T-cell (primary cell): ENCODE measurements at regions not wholly inside any gene's neighbourhood (a gene's known extent, or its start where the extent isn't known, plus 50 kb on each side); places are given as distances from the start of the nearest gene placed in this dataset.
"Not testable (repeated sequence)": the region's sequence is repeated elsewhere in the genome, so short reads cannot be mapped to it uniquely, and the experiment has no call there.

Source experiments
- ATAC-seq, 4 experiments: fragments of 200-7000 bp in 3 of 4; fragments of 150-1000 bp in 1 of 4; cut with Tn5 transposase; replicated peaks in 1 of 4; 1 replicate in 3 of 4; 2 replicates in 1 of 4; pipeline ENCODE4 v1.10.0; 2021; ENCODE audit warnings: moderate library complexity in 3 of 4, mild to moderate bottlenecking in 2 of 4, moderate number of reproducible peaks in 1 of 4
- CTCF ChIA-PET, 2 donors: fragments of 300-600 bp; sonication (Branson Sonifier 250); formaldehyde crosslinking; loops; one replicate each; lab custom pipeline; 2022; ENCODE audit warnings: antibody characterized with exemption in 2 of 2; lab: Charles Lee
- POLR2A ChIA-PET, 2 donors: fragments of 300-600 bp; sonication (Branson Sonifier 250); formaldehyde crosslinking; loops; one replicate each; lab custom pipeline; 2022; ENCODE audit warnings: antibody characterized with exemption in 2 of 2; lab: Charles Lee
- DNase-seq, 35 experiments: peaks; one replicate each; pipeline versions ENCODE4 v3.0.0 to v3.0.0-alpha.2; 2013 to 2023
- H3K27ac ChIP-seq: one replicate; pipeline ENCODE4 v1.5.1; 2013; ENCODE audit warnings: low read length
- H3K27me3 ChIP-seq, 2 experiments: replicated peaks in 1 of 2; 1 replicate in 1 of 2; 2 replicates in 1 of 2; pipeline versions ENCODE4 v1.6.1 to v1.7.0; 2013; ENCODE audit warnings: low read length in 1 of 2, mixed read lengths in 1 of 2; ENCODE audit not compliant: control insufficient read depth in 2 of 2, insufficient read depth in 2 of 2; ENCODE audit errors: extremely low read depth in 1 of 2
- H3K36me3 ChIP-seq, 2 donors: 1 replicate in 1 of 2; 2 replicates in 1 of 2; pipeline versions ENCODE4 v1.6.1 to v1.7.0; 2013; ENCODE audit warnings: low read length in 1 of 2; ENCODE audit not compliant: control insufficient read depth in 2 of 2, insufficient read depth in 1 of 2; ENCODE audit errors: extremely low read depth in 1 of 2
- H3K4me1 ChIP-seq, 2 experiments: 1 replicate in 1 of 2; 2 replicates in 1 of 2; pipeline versions ENCODE4 v1.6.1 to v1.7.0; 2013; ENCODE audit warnings: low read length in 2 of 2, mixed read lengths in 1 of 2; ENCODE audit not compliant: insufficient read depth in 2 of 2, control insufficient read depth in 1 of 2; ENCODE audit errors: extremely low read depth in 1 of 2
- H3K4me3 ChIP-seq, 2 donors: 1 replicate in 1 of 2; 2 replicates in 1 of 2; pipeline versions ENCODE4 v1.5.1 to v1.7.0; 2013; ENCODE audit warnings: mild to moderate bottlenecking in 2 of 2, low read length in 1 of 2, moderate library complexity in 1 of 2; ENCODE audit not compliant: control insufficient read depth in 1 of 2; ENCODE audit errors: extremely low read depth in 1 of 2
- H3K9me3 ChIP-seq: 2 replicates; pipeline ENCODE4 v1.7.0; 2013
- H3K27ac Mint-ChIP-seq, 2 donors: one replicate each; pipeline ENCODE4 v1.8.0; 2020 to 2021; ENCODE audit warnings: mild to moderate bottlenecking in 2 of 2, mixed read lengths in 2 of 2
- H3K27me3 Mint-ChIP-seq, 2 donors: one replicate each; pipeline ENCODE4 v1.8.0; 2021 to 2022; ENCODE audit warnings: mixed read lengths in 2 of 2
- H3K36me3 Mint-ChIP-seq: one replicate; pipeline ENCODE4 v1.8.0; 2021; ENCODE audit warnings: mixed read lengths
- H3K4me1 Mint-ChIP-seq, 3 donors: one replicate each; pipeline ENCODE4 v1.8.0; 2020 to 2022; ENCODE audit warnings: mixed read lengths in 3 of 3, mild to moderate bottlenecking in 1 of 3
- H3K4me3 Mint-ChIP-seq, 3 donors: one replicate each; pipeline ENCODE4 v1.8.0; 2020 to 2022; ENCODE audit warnings: mild to moderate bottlenecking in 3 of 3, mixed read lengths in 3 of 3, moderate library complexity in 3 of 3
- H3K9me3 Mint-ChIP-seq, 3 donors: one replicate each; pipeline ENCODE4 v1.8.0; 2020 to 2022; ENCODE audit warnings: mixed read lengths in 3 of 3
- WGBS: methylation state at CpG from one replicate; pipeline ENCODE4 v1.1.5; 2013; ENCODE audit warnings: missing lambda C conversion rate; ENCODE audit not compliant: insufficient coverage; 5-methylcytosine and 5-hydroxymethylcytosine counted together

DNA sequence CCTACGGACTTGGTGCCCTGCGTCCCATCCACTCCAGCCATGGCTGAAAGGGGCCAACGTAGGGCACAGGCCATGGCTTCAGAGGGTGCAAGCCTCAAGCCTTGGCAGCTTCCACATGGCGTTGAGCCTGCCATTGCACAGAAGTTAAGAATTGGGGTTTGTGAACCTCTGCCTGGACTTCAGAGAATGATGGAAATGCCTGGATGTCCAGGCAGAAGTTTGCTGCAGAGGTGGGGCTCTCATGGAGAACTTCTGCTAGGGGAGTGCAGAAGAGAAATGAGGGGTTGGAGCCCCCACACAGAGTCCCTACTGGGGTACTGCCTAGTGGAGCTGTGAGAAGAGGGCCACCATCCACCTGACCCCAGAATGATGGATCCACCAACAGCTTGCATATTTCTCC is 462.9 kb upstream of the PCDH20 start:
- CTCF ChIA-PET, H3K4me3 ChIP-seq, H3K9me3 ChIP-seq, H3K4me3 Mint-ChIP-seq, H3K36me3 Mint-ChIP-seq, H3K27me3 Mint-ChIP-seq, H3K4me1 ChIP-seq, ATAC-seq, POLR2A ChIA-PET, H3K27ac Mint-ChIP-seq, H3K4me1 Mint-ChIP-seq, H3K36me3 ChIP-seq, H3K27ac ChIP-seq, H3K27me3 ChIP-seq, DNase-seq: not testable (repeated sequence)
- H3K9me3 Mint-ChIP-seq: peaks cover 25 to 41% (median 29%) of the 10 kb centered on the region in 3 donors
- whole genome bisulfite sequencing: 63% methylated on average over 4 of the region's 4 CpGs

DNA sequence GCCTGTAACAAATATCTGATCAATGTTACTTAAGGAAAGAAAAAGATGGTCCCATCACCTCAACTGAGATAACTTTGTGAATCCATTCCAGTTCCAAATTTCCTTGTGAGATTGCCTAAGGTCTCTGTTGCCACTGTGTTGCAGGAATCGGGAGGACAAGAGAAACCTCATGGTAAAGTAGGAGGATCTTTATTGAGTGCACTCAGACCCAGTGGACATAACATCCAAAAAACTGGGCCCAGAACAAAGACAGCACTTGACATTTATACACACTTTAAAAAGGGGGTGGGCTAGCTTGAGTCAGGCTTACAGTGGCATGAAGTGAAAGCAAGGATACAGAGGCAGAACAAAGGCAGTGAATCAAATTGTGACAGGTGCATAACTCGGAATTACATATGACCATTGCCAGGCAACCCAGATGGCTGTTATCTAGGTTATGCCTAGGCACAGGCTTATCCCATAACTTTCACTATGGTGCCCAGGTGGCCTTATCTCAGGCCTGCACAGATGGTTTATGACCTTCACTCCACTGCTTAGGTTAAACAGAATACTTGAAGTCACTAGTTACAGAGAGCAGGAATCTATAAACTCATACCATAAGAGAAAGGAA is 459.4 kb upstream of the PCDH20 start:
- no peaks in the 10 kb centered on the region for H3K27me3 Mint-ChIP-seq
- H3K27ac ChIP-seq: no peak overlapping the region
- H3K9me3 Mint-ChIP-seq: peaks cover 25 to 44% (median 31%) of the 10 kb centered on the region in 3 donors
- H3K4me1 ChIP-seq: no peaks in the 10 kb centered on the region
- no peaks in the 10 kb centered on the region for H3K27me3 ChIP-seq
- ChIA-PET CTCF (no interaction called here), POLR2A (no interaction called here)
- no peaks in the 10 kb centered on the region for H3K4me1 Mint-ChIP-seq
- H3K36me3 Mint-ChIP-seq: no peaks in the 10 kb centered on the region
- no peak overlapping the region for H3K4me3 Mint-ChIP-seq
- H3K36me3 ChIP-seq: no peaks in the 10 kb centered on the region
- no peak overlapping the region for H3K4me3 ChIP-seq
- no peaks in the 10 kb centered on the region for H3K9me3 ChIP-seq
- no peak for DNase-seq
- WGBS: no CpG with 5 or more reads among the region's 2 CpGs
- ATAC-seq: no peak
- H3K27ac Mint-ChIP-seq: no peak overlapping the region

DNA sequence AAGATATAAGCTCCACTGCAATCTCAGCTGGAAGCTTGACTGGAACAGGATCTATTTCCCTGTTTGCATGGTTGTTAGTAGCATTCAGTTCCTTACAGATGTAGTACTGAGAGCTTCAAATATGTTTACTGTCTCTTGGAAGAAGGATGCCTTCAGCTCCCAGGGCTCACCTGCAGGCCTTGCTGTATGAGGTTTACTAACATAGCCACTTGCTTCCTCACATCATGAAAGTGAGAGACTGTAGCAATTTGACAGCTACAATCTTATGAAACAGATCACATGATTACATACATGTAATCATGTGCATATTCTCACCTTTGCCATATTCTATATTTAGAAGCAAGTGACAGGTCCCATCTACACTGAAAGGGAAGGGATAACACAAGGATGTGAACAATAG is 458.1 kb upstream of the PCDH20 start:
- no peaks in the 10 kb centered on the region for H3K4me1 ChIP-seq
- H3K36me3 ChIP-seq: no peaks in the 10 kb centered on the region
- H3K27me3 Mint-ChIP-seq: no peaks in the 10 kb centered on the region
- no peak for DNase-seq
- H3K27ac Mint-ChIP-seq: no peak overlapping the region
- no peak overlapping the region for H3K27ac ChIP-seq
- H3K27me3 ChIP-seq: no peaks in the 10 kb centered on the region
- no peak overlapping the region for H3K4me3 Mint-ChIP-seq
- no peaks in the 10 kb centered on the region for H3K36me3 Mint-ChIP-seq
- H3K9me3 Mint-ChIP-seq: peaks cover 24 to 42% (median 37%) of the 10 kb centered on the region in 3 donors
- H3K4me1 Mint-ChIP-seq: no peaks in the 10 kb centered on the region
- no peaks in the 10 kb centered on the region for H3K9me3 ChIP-seq
- ATAC-seq: no peak
- ChIA-PET CTCF (no interaction called here), POLR2A (no interaction called here)
- no peak overlapping the region for H3K4me3 ChIP-seq

DNA sequence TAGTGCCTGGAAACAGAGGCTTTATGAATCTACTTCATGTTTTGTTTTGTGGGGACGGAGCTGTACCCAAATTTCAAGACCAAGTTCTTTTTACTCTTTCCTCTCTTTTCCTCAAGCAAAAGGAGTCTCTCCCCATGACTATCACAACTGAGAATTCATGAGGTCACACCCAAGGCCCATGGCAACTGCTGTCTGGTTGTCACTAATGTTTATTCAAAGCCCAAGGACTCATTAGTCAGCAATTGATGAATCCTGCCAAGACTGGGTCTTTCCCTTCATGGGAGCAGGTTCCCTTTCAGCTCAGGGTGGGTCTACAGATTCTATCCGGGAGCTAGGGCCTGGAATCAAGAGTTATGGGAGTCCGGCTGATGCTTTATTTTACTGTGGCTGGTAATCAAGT is 441.5 kb upstream of the PCDH20 start:
- Histone ChIP-seq H3K27me3 (no peaks in the 10 kb centered on the region), H3K4me1 (no peaks in the 10 kb centered on the region), H3K9me3 (no peaks in the 10 kb centered on the region), H3K36me3 (no peaks in the 10 kb centered on the region), H3K27ac (no peak overlapping the region), H3K4me3 (no peak overlapping the region)
- no peaks in the 10 kb centered on the region for H3K4me1 Mint-ChIP-seq
- H3K27me3 Mint-ChIP-seq: no peaks in the 10 kb centered on the region
- no peaks in the 10 kb centered on the region for H3K36me3 Mint-ChIP-seq
- 100% methylated on average over 1 of the region's 3 CpGs for WGBS
- H3K27ac Mint-ChIP-seq: no peak overlapping the region
- ATAC-seq (no peak), DNase-seq (no peak)
- no peak overlapping the region for H3K4me3 Mint-ChIP-seq
- POLR2A ChIA-PET: interaction anchor here in 1 of 2 donors (0.7 kb wide), 1 partner anchor 52 kb away, joined by 3 read pairs; no protein-coding TSS in a partner anchor
- H3K9me3 Mint-ChIP-seq: peaks cover 15 to 21% (median 18%) of the 10 kb centered on the region in 3 donors
- CTCF ChIA-PET: no interaction called here

DNA sequence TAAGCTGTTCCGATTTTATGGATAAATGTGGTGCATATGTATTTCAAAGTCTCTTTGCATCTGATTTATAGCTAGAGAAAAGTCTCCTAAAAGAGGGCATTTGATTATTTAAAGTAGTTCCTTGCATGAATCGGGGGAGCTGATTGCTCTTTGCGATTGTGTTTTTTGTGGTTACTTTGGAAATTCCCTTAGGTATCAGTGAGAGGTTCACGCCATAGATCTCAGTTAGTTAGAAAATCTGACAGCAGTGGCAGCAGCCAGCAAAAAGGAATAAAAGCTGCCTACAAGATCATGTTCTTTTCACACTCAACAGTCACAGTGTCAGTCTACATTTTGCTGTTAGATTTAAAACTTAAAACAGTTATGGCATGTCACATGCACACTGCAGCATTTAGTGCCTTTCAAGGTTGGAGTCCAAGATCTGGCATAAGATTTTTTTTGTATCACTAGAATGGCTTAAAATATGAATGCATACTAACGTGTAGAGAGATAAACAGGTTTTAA is 436.5 kb upstream of the PCDH20 start:
- POLR2A ChIA-PET: no interaction called here
- Mint-ChIP-seq H3K4me1 (no peaks in the 10 kb centered on the region), H3K27me3 (no peaks in the 10 kb centered on the region), H3K27ac (no peak overlapping the region), H3K36me3 (no peaks in the 10 kb centered on the region), H3K9me3 (peaks cover 6 to 27% (median 15%) of the 10 kb centered on the region in 3 donors), H3K4me3 (no peak overlapping the region)
- no peaks in the 10 kb centered on the region for H3K9me3 ChIP-seq
- no peaks in the 10 kb centered on the region for H3K36me3 ChIP-seq
- no peak for ATAC-seq
- CTCF ChIA-PET: no interaction called here
- H3K4me1 ChIP-seq: no peaks in the 10 kb centered on the region
- H3K4me3 ChIP-seq: no peak overlapping the region
- H3K27me3 ChIP-seq: no peaks in the 10 kb centered on the region
- 80% methylated on average over 3 of the region's 5 CpGs for WGBS
- DNase-seq: no peak
- H3K27ac ChIP-seq: no peak overlapping the region

DNA sequence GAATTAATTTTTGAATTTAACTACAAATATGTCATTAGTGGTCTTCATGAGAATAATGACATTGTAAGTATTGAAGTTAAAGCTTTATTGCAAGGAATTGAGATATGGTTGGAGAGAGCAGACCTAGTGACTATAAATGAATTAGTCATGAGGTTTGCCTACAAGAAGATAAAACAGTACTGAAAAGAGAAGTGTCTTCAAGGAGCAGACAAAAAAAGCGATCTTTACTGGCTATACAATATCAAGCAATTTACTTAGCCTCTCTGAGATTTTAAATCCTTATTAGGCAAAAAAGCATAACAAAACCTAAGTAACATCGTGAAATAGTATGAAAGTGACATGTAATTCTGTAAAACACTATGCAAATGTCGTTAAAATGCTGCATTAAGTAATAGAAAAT is 435.1 kb upstream of the PCDH20 start:
- no peak overlapping the region for H3K4me3 ChIP-seq
- H3K27ac Mint-ChIP-seq: no peak overlapping the region
- ChIA-PET POLR2A (no interaction called here), CTCF (no interaction called here)
- no peaks in the 10 kb centered on the region for H3K36me3 Mint-ChIP-seq
- H3K9me3 ChIP-seq: no peaks in the 10 kb centered on the region
- no CpG with 5 or more reads among the region's 3 CpGs for WGBS
- no peak overlapping the region for H3K27ac ChIP-seq
- H3K36me3 ChIP-seq: no peaks in the 10 kb centered on the region
- no peak overlapping the region for H3K4me3 Mint-ChIP-seq
- no peaks in the 10 kb centered on the region for H3K27me3 Mint-ChIP-seq
- DNase-seq: no peak
- no peaks in the 10 kb centered on the region for H3K4me1 Mint-ChIP-seq
- H3K4me1 ChIP-seq: no peaks in the 10 kb centered on the region
- no peak for ATAC-seq
- H3K9me3 Mint-ChIP-seq: peaks cover 6 to 26% (median 14%) of the 10 kb centered on the region in 3 donors
- no peaks in the 10 kb centered on the region for H3K27me3 ChIP-seq

DNA sequence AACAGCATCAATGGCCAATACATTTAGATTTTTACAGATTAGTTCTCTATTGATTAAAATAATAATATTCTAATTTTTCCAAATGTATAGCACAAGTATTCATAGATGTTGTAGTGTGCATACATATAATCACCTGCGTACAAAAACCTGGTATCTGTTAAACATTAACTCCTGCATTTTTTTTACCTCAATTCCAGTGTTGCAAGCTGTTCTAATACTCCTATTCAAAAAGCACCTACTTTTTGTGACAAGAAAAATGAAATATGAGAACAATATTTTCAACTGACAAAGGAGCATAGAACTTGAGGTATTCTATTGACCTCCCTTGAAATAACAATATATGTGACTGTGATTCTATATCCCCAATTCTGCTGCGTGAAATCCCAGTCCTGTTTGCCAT is 422.9 kb upstream of the PCDH20 start:
- Histone ChIP-seq H3K27ac (no peak overlapping the region), H3K27me3 (no peaks in the 10 kb centered on the region), H3K4me1 (no peaks in the 10 kb centered on the region), H3K4me3 (no peak overlapping the region), H3K9me3 (no peaks in the 10 kb centered on the region), H3K36me3 (no peaks in the 10 kb centered on the region)
- 40% methylated on average over 1 of the region's 2 CpGs for WGBS
- no peak for DNase-seq
- Mint-ChIP-seq H3K27me3 (no peaks in the 10 kb centered on the region), H3K27ac (no peak overlapping the region), H3K9me3 (peaks cover 7 to 19% (median 8%) of the 10 kb centered on the region in 3 donors), H3K4me3 (no peak overlapping the region), H3K4me1 (no peaks in the 10 kb centered on the region), H3K36me3 (no peaks in the 10 kb centered on the region)
- POLR2A ChIA-PET: no interaction called here
- CTCF ChIA-PET: no interaction called here
- ATAC-seq: no peak
